GM18867 (cell line): ENCODE measurements at regions not wholly inside any gene's neighbourhood (a gene's known extent, or its start where the extent isn't known, plus 50 kb on each side); places are given as distances from the start of the nearest gene placed in this dataset.
"Not testable (repeated sequence)": the region's sequence is repeated elsewhere in the genome, so short reads cannot be mapped to it uniquely, and the experiment has no call there.

Source experiments
- ATAC-seq: cut with Tn5 transposase; IDR thresholded peaks from one replicate; pipeline ENCODE4 v1.9.1; 2021; ENCODE audit warnings: mild to moderate bottlenecking, moderate library complexity; ENCODE audit not compliant: unreplicated experiment

DNA sequence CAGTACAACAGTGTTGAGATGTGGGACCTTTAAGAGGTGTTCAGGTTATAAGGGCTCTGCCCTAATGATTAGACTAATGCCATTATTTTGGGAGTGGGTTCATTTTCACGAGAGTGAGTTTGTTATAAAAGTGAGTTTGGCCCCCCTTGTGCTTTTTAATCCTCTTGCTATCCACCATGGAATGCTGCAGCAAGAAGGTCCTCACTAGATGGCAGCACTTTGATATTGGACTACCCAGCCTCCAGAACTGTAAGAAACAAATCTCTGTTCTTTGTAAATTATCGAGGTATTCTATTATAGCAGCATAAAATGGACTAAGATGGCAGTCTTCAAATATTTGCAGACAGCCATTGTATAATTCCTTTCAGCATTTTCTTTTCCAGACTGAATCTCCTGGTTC is 212.4 kb downstream of the LRRC70 start:
- no peak for ATAC-seq

DNA sequence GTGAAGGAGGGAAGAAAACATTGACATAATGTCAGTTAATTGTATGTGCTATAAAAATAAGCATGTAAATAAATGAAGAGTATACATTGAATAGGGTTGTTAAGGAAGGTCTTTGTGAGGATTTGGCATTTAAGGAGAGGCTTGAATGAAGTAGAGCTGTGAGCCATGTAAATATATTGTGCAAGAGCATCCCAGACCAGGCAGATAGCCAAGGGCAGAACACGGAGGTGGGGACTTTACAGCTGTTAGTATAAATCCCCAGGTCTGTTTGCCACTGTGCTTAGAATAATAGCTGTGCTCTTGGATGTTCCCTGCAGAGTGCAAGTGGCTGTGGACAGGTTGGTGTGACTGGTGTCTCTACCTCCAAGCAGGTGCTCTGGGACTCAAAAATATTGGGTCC is 211.7 kb downstream of the LRRC70 start:
- no peak for ATAC-seq

DNA sequence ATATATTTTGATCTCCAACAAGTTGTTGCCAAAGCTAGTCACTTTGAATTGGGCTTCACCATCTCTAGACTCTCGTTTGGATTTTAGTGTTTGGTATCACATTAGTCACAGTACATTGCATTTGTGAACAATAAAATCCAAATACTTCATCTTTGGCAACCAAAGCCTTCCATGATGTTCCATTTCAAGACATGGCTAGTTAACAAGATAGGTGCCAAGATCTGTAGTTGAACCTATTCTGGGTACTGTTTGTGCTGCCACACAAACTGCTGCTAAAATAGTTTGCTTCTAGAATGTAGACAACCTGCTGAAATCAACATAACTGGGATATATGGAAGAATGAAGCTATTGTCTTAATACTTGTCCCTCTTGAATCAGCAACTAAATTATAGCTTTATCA is 207.5 kb downstream of the LRRC70 start:
- ATAC-seq: no peak

DNA sequence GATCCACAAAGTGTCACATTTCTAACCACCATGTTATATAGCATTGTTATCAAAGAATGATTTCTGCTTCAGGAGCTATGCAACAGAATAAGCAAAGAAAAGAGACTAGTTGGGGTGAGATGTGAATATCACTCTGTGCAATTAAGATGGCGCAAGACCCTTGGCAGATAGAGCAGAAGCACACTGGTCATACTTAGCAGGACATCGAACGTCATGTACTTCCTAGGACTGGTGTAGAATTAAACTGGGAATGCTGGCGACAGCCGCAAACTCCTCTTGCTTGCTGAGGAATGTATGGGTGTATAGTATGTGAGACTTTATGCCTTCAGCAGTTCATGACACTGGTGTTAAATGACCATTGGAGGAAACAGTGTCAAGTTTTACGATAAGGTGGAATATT is 207.0 kb downstream of the LRRC70 start:
- no peak for ATAC-seq

DNA sequence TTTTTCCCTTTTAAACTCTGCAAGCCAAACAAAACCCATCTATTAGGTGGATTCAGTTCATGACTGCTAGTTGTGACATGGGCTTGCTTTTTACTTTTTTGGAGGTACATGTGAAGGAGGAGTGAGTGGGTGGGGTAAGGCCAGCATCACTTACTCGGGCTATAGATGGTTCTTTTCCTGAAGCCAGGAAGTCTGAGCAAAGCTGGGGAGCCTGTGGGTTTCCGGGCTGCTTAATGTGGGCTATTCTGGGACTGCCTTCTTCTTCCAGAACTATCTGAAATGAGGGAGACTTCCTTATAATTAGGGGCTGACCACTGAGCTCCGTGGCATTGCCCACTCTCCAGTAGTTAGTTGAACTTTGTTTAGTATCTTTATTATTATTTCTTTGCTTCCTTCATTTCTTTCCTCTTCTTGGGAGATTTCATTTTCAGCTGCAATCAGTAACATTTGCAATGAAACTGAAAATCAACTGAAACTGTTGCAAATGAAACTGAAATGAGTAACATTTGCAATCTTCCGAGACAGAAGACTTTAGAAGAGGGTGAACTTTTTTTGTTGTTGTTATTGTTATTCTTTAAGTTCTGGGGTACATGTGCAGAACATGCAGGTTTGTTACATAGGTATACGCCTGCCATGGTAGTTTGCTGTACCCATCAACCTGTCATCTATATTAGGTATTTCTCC is 204.9 kb downstream of the LRRC70 start:
- peak; percentile 75 for ATAC-seq

DNA sequence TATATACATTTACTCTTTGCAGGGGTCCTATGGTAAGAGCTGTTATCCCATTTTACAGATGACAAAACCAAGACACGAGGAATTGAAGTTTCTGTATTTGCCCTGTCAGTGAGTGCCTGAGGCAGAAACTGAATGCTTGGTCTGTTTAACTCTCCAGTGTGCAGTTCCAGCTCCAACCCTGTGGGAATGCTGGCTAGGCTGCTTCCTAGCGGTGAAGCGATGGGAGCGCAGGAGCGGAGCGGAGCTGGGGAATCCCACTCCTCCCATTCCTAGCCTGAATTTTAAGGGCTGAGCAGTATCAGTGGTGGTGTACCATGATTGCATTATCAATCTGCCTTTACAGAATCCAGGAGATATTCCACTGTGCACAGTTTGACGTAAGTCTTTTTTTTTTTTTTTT is 202.3 kb downstream of the LRRC70 start:
- no peak for ATAC-seq

DNA sequence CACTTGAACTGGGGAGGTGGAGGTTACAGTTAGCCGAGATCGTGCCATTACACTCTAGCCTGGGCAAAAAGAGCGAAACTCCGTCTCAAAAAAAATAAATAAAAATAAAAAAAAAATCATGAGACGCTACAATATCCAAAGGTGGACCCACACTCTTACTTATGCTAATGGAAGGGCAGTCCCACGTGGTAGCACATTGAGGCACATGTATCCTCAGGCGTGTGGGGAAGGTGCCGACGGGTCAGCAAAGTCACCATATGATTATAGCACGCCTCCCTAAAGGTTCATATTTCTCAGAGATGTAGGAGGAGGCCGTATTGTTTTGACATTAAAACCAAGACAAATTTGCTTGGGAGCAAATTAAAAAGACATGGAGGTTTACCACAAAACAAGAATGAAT is 201.6 kb downstream of the LRRC70 start:
- no peak for ATAC-seq

DNA sequence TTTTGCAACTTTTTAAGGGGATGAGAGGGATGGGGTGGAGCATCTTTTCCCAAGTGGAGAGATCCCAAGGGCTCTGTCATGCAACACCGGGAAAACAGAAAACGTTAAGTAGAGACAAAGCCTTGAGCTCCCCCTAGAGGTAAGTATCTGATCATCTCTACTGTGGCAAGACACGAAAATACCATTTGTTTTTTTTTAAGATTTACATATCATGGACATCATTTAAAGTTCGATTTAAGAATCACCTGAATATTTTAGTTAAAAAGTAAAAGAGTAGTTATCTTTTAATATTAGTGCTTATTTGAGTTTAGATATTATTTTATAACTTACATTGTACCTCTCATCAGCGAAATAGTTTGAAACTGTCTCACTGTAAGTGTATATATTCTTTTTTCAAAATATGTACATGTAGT is 200.4 kb downstream of the LRRC70 start:
- ATAC-seq: peak; percentile 58

DNA sequence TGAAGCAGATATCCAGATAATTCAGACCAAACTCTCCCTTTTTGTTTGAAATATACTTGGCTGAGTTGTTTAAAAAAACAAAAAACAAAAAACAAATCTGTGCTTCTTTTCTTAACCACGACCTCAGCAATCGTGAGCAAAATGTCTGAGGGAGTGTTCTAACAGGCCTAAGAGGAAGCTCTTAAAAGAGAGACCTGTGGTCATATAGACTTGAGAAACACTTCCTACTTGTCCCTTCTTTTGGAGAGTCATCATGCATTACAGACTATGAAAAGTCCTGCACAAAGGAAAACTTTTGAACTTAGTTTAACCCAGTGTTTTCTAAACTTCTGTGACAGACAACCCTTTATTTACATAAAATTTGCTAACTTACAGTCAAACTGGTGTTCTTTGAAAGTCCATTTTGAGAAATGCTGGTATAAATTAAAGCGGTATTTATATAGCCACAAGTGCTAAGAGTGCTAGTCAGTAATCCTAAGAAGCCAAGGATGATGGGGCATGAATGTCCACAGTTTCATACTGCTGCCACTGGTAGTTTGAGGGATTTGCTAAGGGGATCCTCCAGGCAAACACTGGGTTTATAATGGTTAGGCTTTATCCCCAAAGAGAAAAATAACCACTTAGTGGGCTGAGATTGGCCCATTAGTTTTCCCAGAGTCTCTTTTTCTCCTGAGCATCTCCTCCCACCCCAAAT is 199.8 kb downstream of the LRRC70 start:
- peak; percentile 23 for ATAC-seq

DNA sequence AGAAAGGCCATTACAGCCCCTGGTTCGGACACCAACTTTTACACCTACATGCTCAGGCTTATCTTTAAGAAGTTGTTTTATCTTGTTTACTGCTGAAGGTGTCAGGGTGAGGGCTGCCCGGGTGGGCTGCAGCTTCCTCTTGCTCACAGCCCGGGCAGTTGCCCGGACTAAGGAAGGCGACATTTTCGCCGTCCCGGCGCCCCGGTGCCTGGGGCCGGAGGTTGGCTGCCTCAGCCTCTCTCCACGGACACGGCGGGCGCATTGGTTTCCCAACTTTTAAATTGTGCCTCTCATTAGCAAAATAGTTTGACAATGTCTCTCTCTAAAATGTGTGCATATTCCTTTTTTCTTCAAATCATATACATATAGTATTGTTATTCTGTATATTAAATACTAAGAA is 198.5 kb downstream of the LRRC70 start:
- not testable (repeated sequence) for ATAC-seq

DNA sequence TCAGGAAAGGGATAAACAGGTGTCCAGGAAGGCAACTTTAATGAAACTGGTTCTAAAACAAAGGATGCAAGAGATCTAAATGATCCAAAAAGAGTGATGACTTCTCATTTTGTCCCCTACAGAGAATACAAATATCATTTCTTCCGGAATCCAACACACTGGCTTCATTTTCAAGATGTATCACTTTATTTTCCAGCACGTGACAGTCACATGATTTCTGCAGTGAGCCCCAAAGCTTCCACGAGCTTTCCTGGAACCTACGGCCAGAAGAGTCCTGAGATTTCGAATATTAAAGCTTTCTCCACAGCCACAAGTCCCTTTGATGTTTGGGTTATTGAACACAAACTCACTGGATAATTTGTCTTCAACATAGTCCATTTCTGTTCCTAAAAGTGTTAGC is 198.0 kb downstream of the LRRC70 start:
- not testable (repeated sequence) for ATAC-seq

DNA sequence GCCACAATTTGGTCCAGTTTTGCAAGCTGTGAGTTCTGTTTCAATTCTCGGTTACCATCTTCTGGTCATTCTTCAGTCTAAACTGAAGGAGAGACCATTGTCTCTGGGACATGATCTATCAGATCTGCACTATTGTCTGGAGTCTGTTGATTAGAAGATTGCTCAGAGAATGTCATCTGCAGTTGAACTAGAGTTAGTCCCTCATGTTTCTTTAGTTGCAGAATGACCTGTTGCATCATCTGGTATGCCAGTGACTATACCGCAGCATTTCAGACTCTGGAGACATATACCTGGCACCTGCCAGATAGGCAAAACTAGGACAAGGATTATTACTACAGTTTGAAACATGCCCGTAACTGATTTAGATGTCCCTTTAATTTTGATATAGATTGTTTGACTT is 194.8 kb downstream of the LRRC70 start:
- no peak for ATAC-seq

DNA sequence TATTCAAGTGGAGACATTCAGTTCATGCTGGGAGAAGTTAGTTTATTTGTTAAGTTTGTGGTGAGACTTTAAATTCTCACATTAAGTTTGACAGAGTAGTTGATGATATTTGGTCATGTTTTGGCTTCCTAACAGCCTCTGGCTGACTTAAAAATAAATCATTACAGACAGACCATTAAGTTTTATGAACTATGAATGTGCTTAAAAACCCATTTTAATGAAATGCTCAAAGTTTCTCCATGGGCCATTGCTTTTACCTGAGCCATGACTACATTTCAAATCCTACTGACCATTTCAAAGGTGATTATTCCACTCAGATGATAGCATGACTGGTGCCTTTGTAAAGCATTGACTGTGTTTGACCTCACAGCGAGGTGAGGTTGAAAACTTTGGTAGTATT is 192.7 kb downstream of the LRRC70 start:
- no peak for ATAC-seq

DNA sequence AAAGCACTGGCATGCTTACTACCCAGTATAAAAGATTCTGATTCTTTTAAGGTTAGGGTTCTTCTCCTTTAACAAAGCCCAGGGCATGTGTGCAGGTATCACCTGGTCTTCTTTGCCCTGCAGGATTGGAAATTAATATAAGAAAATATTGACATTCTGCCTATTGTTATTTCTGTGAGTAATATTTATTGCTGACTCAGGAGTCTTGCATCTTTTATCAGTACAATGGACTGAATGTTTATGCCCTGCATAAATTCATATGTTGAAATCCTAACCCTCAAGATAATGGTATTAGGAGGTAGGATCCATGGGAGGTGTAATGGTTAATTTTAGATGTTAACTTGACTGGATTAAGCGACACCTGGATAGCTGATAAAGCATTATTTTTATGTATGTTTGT is 189.0 kb downstream of the LRRC70 start:
- no peak for ATAC-seq

DNA sequence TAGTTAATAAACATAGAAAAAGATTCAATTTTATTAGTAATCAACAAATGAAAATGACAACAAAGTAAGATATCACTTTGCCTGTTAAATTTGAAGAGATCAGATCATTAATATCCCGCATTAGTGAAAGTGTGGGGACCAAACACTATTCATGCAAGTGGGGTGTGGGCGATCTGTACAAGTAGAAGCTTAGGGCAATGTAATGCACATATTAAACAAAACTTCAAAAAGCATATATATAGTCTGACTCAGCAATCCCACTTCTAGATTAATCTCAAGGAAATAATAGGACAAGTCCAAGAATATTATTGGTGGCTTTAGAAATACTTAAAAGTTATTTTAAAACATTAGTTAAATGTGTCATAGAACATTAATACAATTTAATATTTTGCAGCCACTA is 188.5 kb downstream of the LRRC70 start:
- ATAC-seq: no peak

DNA sequence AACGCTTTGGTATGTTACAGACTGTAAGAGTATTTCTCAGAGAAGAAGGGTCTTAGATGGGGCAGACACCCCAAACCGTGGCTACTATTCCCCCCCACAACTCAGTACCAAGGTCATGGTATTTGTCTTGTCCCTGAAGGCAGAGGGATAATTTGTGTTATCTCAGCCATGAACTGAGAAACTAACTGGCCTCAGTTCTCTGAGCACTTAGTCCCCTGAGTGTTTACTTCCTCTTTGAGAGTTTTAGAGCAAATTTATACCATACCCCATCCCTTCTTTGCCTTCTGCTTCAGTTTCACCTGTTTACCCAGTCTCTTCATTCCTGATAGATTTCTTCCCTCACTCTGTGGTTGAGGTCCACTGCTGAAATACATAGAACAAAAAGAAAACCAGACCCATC is 183.9 kb downstream of the LRRC70 start:
- peak; percentile 54 for ATAC-seq

DNA sequence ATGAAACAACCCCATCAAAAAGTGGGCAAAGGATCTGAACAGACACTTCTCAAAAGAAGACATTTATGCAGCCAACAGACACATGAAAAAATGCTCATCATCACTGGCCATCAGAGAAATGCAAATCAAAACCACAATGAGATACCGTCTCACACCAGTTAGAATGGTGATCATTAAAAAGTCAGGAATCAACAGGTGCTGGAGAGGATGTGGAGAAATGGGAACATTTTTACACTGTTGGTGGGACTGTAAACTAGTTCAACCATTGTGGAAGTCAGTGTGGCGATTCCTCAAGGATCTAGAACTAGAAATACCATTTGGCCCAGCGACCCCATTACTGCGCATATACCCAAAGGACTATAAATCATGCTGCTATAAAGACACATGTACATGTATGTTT is 179.1 kb downstream of the LRRC70 start:
- not testable (repeated sequence) for ATAC-seq

DNA sequence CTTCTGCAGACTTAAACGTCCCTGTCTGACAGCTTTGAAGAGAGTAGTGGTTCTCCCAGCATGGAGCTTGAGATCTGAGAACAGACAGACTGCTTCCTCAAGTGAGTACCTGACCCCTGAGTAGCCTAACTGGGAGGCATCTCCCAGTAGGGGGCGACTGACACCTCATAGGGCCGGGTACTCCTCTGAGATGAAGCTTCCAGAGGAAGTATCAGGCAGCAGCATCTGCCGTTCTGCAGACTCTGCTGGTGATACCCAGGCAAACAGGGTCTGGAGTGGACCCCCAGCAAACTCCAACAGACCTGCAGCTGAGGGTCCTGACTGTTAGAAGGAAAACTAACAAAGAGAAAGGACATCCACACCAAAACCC is 174.4 kb downstream of the LRRC70 start:
- ATAC-seq: not testable (repeated sequence)

DNA sequence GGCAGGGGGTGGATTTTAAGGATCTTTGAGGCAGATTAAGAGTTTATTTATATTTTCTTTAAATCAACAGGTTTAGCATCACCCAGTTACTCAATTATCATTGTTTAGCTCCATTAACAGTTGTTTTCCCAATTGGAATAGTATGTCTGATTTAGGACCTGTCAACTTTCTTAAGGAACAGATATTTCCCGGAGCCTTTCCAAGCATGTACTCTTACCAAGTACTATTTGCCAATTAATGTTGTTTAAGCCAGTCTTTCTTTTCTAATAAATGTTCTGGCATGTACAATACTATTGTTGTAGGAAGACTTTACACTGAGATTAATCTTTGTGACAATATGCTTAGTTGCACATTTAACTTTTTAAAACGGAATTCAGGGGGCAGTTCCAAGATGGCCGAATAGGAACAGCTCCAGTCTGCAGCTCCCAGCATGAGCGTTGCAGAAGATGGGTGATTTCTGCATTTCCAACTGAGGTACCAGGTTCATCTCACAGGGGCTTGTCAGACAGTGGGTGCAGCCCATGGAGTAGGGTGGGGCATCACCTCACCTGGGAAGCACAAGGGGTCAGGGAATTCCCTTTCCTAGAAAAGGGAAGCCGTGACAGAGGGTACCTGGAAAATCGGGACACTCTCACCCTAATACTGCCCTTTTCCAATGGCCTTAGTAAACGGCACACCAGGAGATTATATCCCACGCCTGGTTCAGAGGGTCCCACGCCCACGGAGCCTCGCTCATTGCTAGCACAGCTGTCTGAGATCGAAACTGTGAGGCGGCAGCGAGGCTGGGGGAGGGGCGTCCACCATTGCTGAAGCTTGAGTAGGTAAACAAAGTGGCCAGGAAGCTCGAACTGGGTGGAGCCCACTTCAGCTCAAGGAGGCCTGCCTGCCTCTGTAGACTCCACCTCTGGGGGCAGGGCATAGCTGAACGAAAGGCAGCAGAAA is 173.7 kb downstream of the LRRC70 start:
- ATAC-seq: not testable (repeated sequence)

DNA sequence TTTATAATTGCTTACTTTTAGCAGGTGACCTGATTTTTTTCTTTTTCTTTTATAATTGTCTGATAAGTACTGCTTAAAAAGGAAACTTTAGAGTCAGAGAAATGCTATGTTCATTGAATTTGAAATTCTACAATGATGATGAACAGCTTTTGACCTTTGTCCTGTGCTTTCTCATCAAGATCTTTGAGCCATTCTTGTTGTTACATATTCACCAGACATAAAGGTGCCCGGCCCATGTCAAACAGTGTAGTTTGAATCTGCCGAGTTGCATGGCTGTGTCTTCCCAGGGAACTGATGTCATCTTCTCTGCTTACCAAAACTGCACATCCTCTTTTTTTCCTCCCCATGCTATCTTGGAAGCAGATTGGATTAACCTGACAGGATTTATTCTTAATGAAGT is 163.6 kb downstream of the LRRC70 start:
- no peak for ATAC-seq

DNA sequence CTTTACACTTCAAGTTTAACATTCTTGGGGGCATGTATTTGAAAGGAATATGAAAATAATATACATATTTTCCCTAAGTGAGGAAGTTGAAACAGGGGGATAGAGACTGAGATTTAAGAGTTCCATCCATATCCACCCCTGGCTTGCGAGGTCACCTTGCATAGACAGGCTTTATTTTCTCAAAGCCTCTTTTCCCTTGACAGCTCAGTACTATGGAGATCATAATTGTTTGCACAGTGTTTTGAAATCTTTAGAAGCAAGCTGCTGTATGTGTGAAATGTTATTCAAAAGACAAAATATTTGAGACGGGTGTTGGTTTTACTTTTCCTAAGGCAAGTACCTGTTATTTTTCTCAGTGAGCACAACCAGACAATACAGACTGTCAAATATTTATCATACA is 163.1 kb downstream of the LRRC70 start:
- ATAC-seq: no peak

DNA sequence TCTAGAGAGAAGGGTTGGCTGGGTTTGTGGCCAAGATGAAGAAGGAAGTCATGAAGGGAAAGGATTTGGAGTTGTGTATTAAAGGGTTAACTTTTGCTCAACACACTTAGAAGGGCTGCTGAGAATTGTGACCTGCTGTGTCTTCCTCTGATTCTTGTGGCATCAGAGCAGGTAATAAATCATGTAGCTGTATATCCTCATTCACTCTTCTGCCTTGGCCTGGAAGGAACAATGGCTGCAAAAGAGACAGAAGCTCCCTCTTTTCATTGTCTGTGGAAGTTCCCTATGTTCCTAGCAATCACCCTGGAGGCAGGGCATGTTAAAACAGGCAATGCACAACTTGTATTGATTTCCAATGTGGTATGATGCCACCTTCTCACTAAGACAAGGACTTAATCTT is 159.1 kb downstream of the LRRC70 start:
- ATAC-seq: no peak
